CD4-positive, alpha-beta T cell (primary cell): ENCODE measurements at regions not wholly inside any gene's neighbourhood (a gene's known extent, or its start where the extent isn't known, plus 50 kb on each side); places are given as distances from the start of the nearest gene placed in this dataset.

ENCODE experiments used
- ATAC-seq: fragments of 200-7000 bp; cut with Tn5 transposase; one replicate; pipeline ENCODE4 v1.10.0; 2022; ENCODE audit warnings: mild to moderate bottlenecking; ENCODE audit not compliant: poor library complexity
- CTCF ChIA-PET: fragments of 350-600 bp; sonication (Branson Sonifier 250); formaldehyde crosslinking; loops from one replicate; lab custom pipeline; 2021; ENCODE audit warnings: antibody characterized with exemption, inconsistent platforms; lab: Charles Lee
- POLR2A ChIA-PET: fragments of 350-600 bp; sonication (Branson Sonifier 250); formaldehyde crosslinking; loops from one replicate; lab custom pipeline; 2021; ENCODE audit warnings: antibody characterized with exemption, inconsistent platforms; lab: Charles Lee
- DNase-seq, 14 experiments: peaks; one replicate each; pipeline ENCODE4 v3.0.0-alpha.2; 2013 to 2020; ENCODE audit warnings: mixed read lengths in 2 of 14
- H3K27ac ChIP-seq, 2 donors: one replicate each; pipeline versions ENCODE4 v1.5.1 to v1.7.0; 2013; ENCODE audit warnings: low read length in 2 of 2, low read depth in 1 of 2, mild to moderate bottlenecking in 1 of 2
- H3K27me3 ChIP-seq, 2 experiments: 1 replicate in 1 of 2; 2 replicates in 1 of 2; pipeline versions ENCODE4 v1.6.1 to v1.7.0; 2013; ENCODE audit warnings: low read length in 2 of 2, control low read depth in 1 of 2, mild to moderate bottlenecking in 1 of 2, moderate library complexity in 1 of 2; ENCODE audit not compliant: insufficient read depth in 2 of 2, control insufficient read depth in 1 of 2
- H3K36me3 ChIP-seq: one replicate; pipeline ENCODE4 v1.6.1; 2013; ENCODE audit warnings: low read length, control low read depth; ENCODE audit not compliant: insufficient read depth
- H3K4me1 ChIP-seq: one replicate; pipeline ENCODE4 v1.6.1; 2013; ENCODE audit warnings: low read length, control low read depth; ENCODE audit not compliant: insufficient read depth
- H3K4me3 ChIP-seq: one replicate; pipeline ENCODE4 v1.5.1; 2013; ENCODE audit warnings: mild to moderate bottlenecking, low read length, moderate library complexity
- H3K9me3 ChIP-seq, 2 experiments: 1 replicate in 1 of 2; 2 replicates in 1 of 2; pipeline versions ENCODE4 v1.6.1 to v1.7.0; 2013; ENCODE audit warnings: low read length in 2 of 2, mild to moderate bottlenecking in 2 of 2, control low read depth in 1 of 2, moderate library complexity in 1 of 2; ENCODE audit not compliant: control insufficient read depth in 1 of 2, insufficient read depth in 1 of 2
- H3K27ac Mint-ChIP-seq: one replicate; pipeline ENCODE4 v1.8.0; 2020; ENCODE audit warnings: mixed read lengths
- H3K27me3 Mint-ChIP-seq: one replicate; pipeline ENCODE4 v1.8.0; 2021; ENCODE audit warnings: mixed read lengths
- H3K36me3 Mint-ChIP-seq: one replicate; pipeline ENCODE4 v1.8.0; 2021; ENCODE audit warnings: low read depth, mixed read lengths
- H3K4me1 Mint-ChIP-seq: one replicate; pipeline ENCODE4 v1.8.0; 2021; ENCODE audit warnings: low read depth, mixed read lengths
- H3K4me3 Mint-ChIP-seq: one replicate; pipeline ENCODE4 v1.8.0; 2020; ENCODE audit warnings: mild to moderate bottlenecking, mixed read lengths
- H3K9me3 Mint-ChIP-seq: one replicate; pipeline ENCODE4 v1.8.0; 2020; ENCODE audit warnings: mixed read lengths
- CTCF ChIP-seq: fragments of 200-600 bp; IDR thresholded peaks from one replicate; pipeline ENCODE4 v1.8.0; 2022; ENCODE audit warnings: antibody characterized with exemption, mild to moderate bottlenecking
- intact Hi-C, 2 experiments: fragments of 100-400 bp; cut with DNase I in 1 of 2; cut with micrococcal nuclease in 1 of 2; formaldehyde crosslinking; loops; one replicate each; pipeline versions ENCODE4 v1.15.1 to v1.9.0; 2023 to 2025; cut with DNase I, micrococcal nuclease

GRCh38 chr18:57891707-57892391 is 88.7 kb upstream of the ATP8B1 start:
- H3K27me3 ChIP-seq: peaks cover 0 to 2% of the 10 kb centered on the region in 2 experiments
- ChIA-PET POLR2A (no interaction called here), CTCF (interaction anchor here (0.9 kb wide), 1 partner anchor 15 kb away, joined by 3 read pairs; no protein-coding TSS in a partner anchor)
- Mint-ChIP-seq H3K36me3 (no peaks in the 10 kb centered on the region), H3K4me3 (no peak overlapping the region), H3K27ac (no peak overlapping the region), H3K4me1 (no peaks in the 10 kb centered on the region), H3K27me3 (no peaks in the 10 kb centered on the region), H3K9me3 (peaks cover 2% of the 10 kb centered on the region)
- H3K36me3 ChIP-seq: no peaks in the 10 kb centered on the region
- TF ChIP-seq CTCF: no peak
- intact Hi-C loops: no loop called here
- peaks cover 0 to 8% of the 10 kb centered on the region in 2 experiments for H3K9me3 ChIP-seq
- DNase-seq (no peak), ATAC-seq (no peak)
- H3K4me3 ChIP-seq: no peak overlapping the region
- H3K4me1 ChIP-seq: no peaks in the 10 kb centered on the region
- H3K27ac ChIP-seq: no peak overlapping the region

- Mint-ChIP-seq H3K27ac (no peak overlapping the region), H3K4me1 (no peaks in the 10 kb centered on the region), H3K9me3 (peaks cover 2% of the 10 kb centered on the region), H3K4me3 (no peak overlapping the region), H3K36me3 (no peaks in the 10 kb centered on the region), H3K27me3 (no peaks in the 10 kb centered on the region)
- DNase-seq (no peak), ATAC-seq (no peak)
- no peak overlapping the region for H3K4me3 ChIP-seq
- H3K4me1 ChIP-seq: no peaks in the 10 kb centered on the region
- no peak for TF ChIP-seq CTCF
- no peaks in the 10 kb centered on the region for H3K36me3 ChIP-seq
- no peak overlapping the region for H3K27ac ChIP-seq
- H3K9me3 ChIP-seq: peaks cover 0 to 8% of the 10 kb centered on the region in 2 experiments
- ChIA-PET POLR2A (no interaction called here), CTCF (no interaction called here)
- intact Hi-C loops: no loop called here
- peaks cover 0 to 2% of the 10 kb centered on the region in 2 experiments for H3K27me3 ChIP-seq
Measured at GRCh38 chr18:57890266-57890665, 87.2 kb upstream of the ATP8B1 start.

DNA sequence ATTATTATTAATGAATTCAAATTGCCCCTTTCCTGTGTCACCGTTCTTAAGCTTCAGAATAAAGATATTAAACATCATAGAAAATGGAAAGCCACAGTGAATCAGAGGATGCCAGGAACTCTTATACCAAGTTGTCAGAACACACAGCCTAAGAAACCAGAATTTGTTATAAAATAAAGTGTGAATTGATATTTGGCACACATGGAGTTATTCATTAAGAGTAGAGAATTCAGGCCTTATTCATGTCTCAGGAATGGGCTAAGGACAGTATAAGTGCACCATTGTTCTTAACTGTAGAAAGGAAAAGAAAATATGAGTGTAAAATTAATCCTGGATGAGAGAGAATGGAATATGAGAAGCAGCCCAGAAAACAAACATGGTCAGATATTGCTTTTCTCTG is 86.7 kb upstream of the ATP8B1 start:
- DNase-seq (no peak), ATAC-seq (no peak)
- Mint-ChIP-seq H3K27me3 (peaks cover 1% of the 10 kb centered on the region), H3K9me3 (peaks cover 2% of the 10 kb centered on the region), H3K4me1 (no peaks in the 10 kb centered on the region), H3K36me3 (no peaks in the 10 kb centered on the region), H3K4me3 (no peak overlapping the region), H3K27ac (no peak overlapping the region)
- TF ChIP-seq CTCF: no peak
- ChIA-PET POLR2A (no interaction called here), CTCF (no interaction called here)
- Histone ChIP-seq H3K4me3 (no peak overlapping the region), H3K27ac (no peak overlapping the region), H3K27me3 (peaks cover 0 to 2% of the 10 kb centered on the region in 2 experiments), H3K9me3 (peaks cover 0 to 5% of the 10 kb centered on the region in 2 experiments), H3K4me1 (no peaks in the 10 kb centered on the region), H3K36me3 (no peaks in the 10 kb centered on the region)
- intact Hi-C loops: no loop called here
